Hepatocyte (in vitro differentiated cells): ENCODE measurements at regions not wholly inside any gene's neighbourhood (a gene's known extent, or its start where the extent isn't known, plus 50 kb on each side); places are given as distances from the start of the nearest gene placed in this dataset.

Source experiments
- DNase-seq: peaks from one replicate; pipeline ENCODE4 v3.0.0-alpha.2; 2016; ENCODE audit warnings: low spot score
- H2AFZ ChIP-seq: fragments of 200-600 bp; sonication (generic); 2 replicates; pipeline ENCODE4 v1.6.0; 2016; ENCODE audit warnings: antibody characterized with exemption, mild to moderate bottlenecking
- H3K27ac ChIP-seq: fragments of 200-600 bp; sonication (generic); 2 replicates; pipeline ENCODE4 v1.5.1; 2016; ENCODE audit warnings: mild to moderate bottlenecking
- H3K27me3 ChIP-seq: fragments of 200-600 bp; sonication (generic); 2 replicates; pipeline ENCODE4 v1.6.1; 2016
- H3K36me3 ChIP-seq: fragments of 200-600 bp; sonication (generic); replicated peaks from 2 replicates; pipeline ENCODE4 v1.5.1; 2016; ENCODE audit warnings: low read depth; ENCODE audit not compliant: insufficient read depth
- H3K4me1 ChIP-seq: fragments of 200-600 bp; sonication (generic); 2 replicates; pipeline ENCODE4 v1.5.1; 2016; ENCODE audit warnings: mild to moderate bottlenecking, moderate library complexity; ENCODE audit not compliant: insufficient read depth
- H3K4me2 ChIP-seq: fragments of 200-600 bp; sonication (generic); 2 replicates; pipeline ENCODE4 v1.6.0; 2016
- H3K4me3 ChIP-seq: fragments of 200-600 bp; sonication (generic); 2 replicates; pipeline ENCODE4 v1.5.1; 2016; ENCODE audit warnings: mild to moderate bottlenecking
- H3K79me2 ChIP-seq: fragments of 200-600 bp; sonication (generic); 2 replicates; pipeline ENCODE4 v1.6.0; 2017; ENCODE audit warnings: mild to moderate bottlenecking
- H3K9me2 ChIP-seq: fragments of 200-600 bp; sonication (generic); replicated peaks from 2 replicates; pipeline ENCODE4 v1.6.0; 2017; ENCODE audit warnings: mild to moderate bottlenecking; ENCODE audit not compliant: insufficient read depth
- H3K9me3 ChIP-seq: fragments of 200-600 bp; sonication (generic); 2 replicates; pipeline ENCODE4 v1.5.1; 2016; ENCODE audit warnings: low read depth, mild to moderate bottlenecking
- H4K20me1 ChIP-seq: fragments of 200-600 bp; sonication (generic); 2 replicates; pipeline ENCODE4 v1.6.0; 2016; ENCODE audit warnings: mild to moderate bottlenecking; ENCODE audit not compliant: insufficient read depth, poor library complexity, severe bottlenecking
- CTCF ChIP-seq: fragments of 200-600 bp; sonication (generic); IDR thresholded peaks from 2 replicates; pipeline ENCODE4 v1.5.1; 2016; ENCODE audit warnings: antibody characterized with exemption, mild to moderate bottlenecking; ENCODE audit not compliant: poor library complexity
- EZH2 ChIP-seq: fragments of 200-600 bp; sonication (generic); IDR thresholded peaks from 2 replicates; pipeline ENCODE4 v1.6.1; 2016; ENCODE audit warnings: antibody characterized with exemption, mild to moderate bottlenecking, borderline replicate concordance
- EZH2phosphoT487 ChIP-seq: fragments of 200-600 bp; sonication (generic); IDR thresholded peaks from one replicate; pipeline ENCODE4 v1.6.1; 2018; ENCODE audit warnings: antibody characterized with exemption, mild to moderate bottlenecking, low read depth, moderate library complexity; ENCODE audit not compliant: unreplicated experiment, severe bottlenecking
- WGBS: methylation state at CpG from one replicate; pipeline ENCODE4 v1.1.6; 2016; ENCODE audit warnings: low lambda C conversion rate; ENCODE audit errors: missing lambda C conversion rate; 5-methylcytosine and 5-hydroxymethylcytosine counted together

GRCh38 chr10:23516530-23516929 lies 77.7 kb downstream of the OTUD1 start:
- Histone ChIP-seq H3K4me1 (no peaks in the 10 kb centered on the region), H3K4me2 (no peak overlapping the region), H3K79me2 (no peaks in the 10 kb centered on the region), H3K27ac (no peak overlapping the region), H4K20me1 (no peaks in the 10 kb centered on the region), H3K4me3 (no peak overlapping the region), H3K9me2 (no peaks in the 10 kb centered on the region), H3K27me3 (peaks cover 17% of the 10 kb centered on the region), H3K36me3 (no peaks in the 10 kb centered on the region), H2AFZ (no peak overlapping the region), H3K9me3 (no peaks in the 10 kb centered on the region)
- TF ChIP-seq EZH2 (no peak), CTCF (peak; percentile 70)
- DNase-seq = peak; percentile 53
- 26% methylated on average over 3 of the region's 3 CpGs for WGBS

GRCh38 chr10:23517155-23517554 lies 78.3 kb downstream of the OTUD1 start:
- no peak overlapping the region for H2AFZ ChIP-seq
- H3K79me2 ChIP-seq = no peaks in the 10 kb centered on the region
- no peaks in the 10 kb centered on the region for H3K36me3 ChIP-seq
- H3K9me2 ChIP-seq = no peaks in the 10 kb centered on the region
- H3K27me3 ChIP-seq = peaks cover 17% of the 10 kb centered on the region
- no peaks in the 10 kb centered on the region for H4K20me1 ChIP-seq
- H3K9me3 ChIP-seq = no peaks in the 10 kb centered on the region
- H3K4me1 ChIP-seq = no peaks in the 10 kb centered on the region
- no peak for DNase-seq
- H3K4me2 ChIP-seq = no peak overlapping the region
- no peak overlapping the region for H3K27ac ChIP-seq
- WGBS = 64% methylated on average over 2 of the region's 2 CpGs
- TF ChIP-seq EZH2 (no peak), CTCF (no peak), EZH2phosphoT487 (no peak)
- H3K4me3 ChIP-seq = no peak overlapping the region

GRCh38 chr10:23521735-23522134 lies 82.9 kb downstream of the OTUD1 start:
- Histone ChIP-seq H4K20me1 (no peaks in the 10 kb centered on the region), H2AFZ (no peak overlapping the region), H3K79me2 (no peaks in the 10 kb centered on the region), H3K36me3 (no peaks in the 10 kb centered on the region), H3K9me2 (no peaks in the 10 kb centered on the region), H3K4me2 (no peak overlapping the region), H3K27me3 (peaks cover 13% of the 10 kb centered on the region), H3K27ac (no peak overlapping the region), H3K4me1 (no peaks in the 10 kb centered on the region), H3K4me3 (no peak overlapping the region), H3K9me3 (no peaks in the 10 kb centered on the region)
- DNase-seq = no peak
- 91% methylated on average over 1 of the region's 1 CpG for WGBS
- TF ChIP-seq EZH2 (no peak), EZH2phosphoT487 (no peak), CTCF (no peak)

GRCh38 chr10:23522345-23522744 lies 83.5 kb downstream of the OTUD1 start:
- 85% methylated on average over 4 of the region's 4 CpGs for WGBS
- TF ChIP-seq CTCF = no peak
- TF ChIP-seq EZH2 = no peak
- no peak for TF ChIP-seq EZH2phosphoT487
- no peak for DNase-seq
- no peaks in the 10 kb centered on the region for H3K36me3 ChIP-seq
- H3K79me2 ChIP-seq = no peaks in the 10 kb centered on the region
- H2AFZ ChIP-seq = no peak overlapping the region
- H4K20me1 ChIP-seq = no peaks in the 10 kb centered on the region
- H3K4me1 ChIP-seq = no peaks in the 10 kb centered on the region
- no peaks in the 10 kb centered on the region for H3K9me3 ChIP-seq
- no peak overlapping the region for H3K4me3 ChIP-seq
- no peak overlapping the region for H3K4me2 ChIP-seq
- H3K27me3 ChIP-seq = peaks cover 13% of the 10 kb centered on the region
- no peaks in the 10 kb centered on the region for H3K9me2 ChIP-seq
- H3K27ac ChIP-seq = no peak overlapping the region
